Esophagus muscularis mucosa (tissue), 4 donors: ENCODE measurements at regions not wholly inside any gene's neighbourhood (a gene's known extent, or its start where the extent isn't known, plus 50 kb on each side); places are given as distances from the start of the nearest gene placed in this dataset.

Experiments used
- EP300 ChIP-seq: sonication (generic); formaldehyde crosslinking; IDR thresholded peaks from one replicate; pipeline ENCODE4 v1.6.1; 2017; ENCODE audit warnings: antibody characterized with exemption
- POLR2A ChIP-seq: fragments of 450-650 bp; IDR thresholded peaks from one replicate; pipeline ENCODE4 v1.6.1; 2017; ENCODE audit warnings: antibody characterized with exemption, moderate library complexity, mild to moderate bottlenecking, low read depth
- TF ChIP-seq, protein P1 (sequence below), 3 experiments: fragments of 200-600 bp in 2 of 3; fragments of 450-650 bp in 1 of 3; sonication (generic) in 2 of 3; IDR thresholded peaks; one replicate each; pipeline ENCODE4 v1.5.1; 2017 to 2019; ENCODE audit warnings: antibody characterized with exemption in 3 of 3, mild to moderate bottlenecking in 2 of 3, moderate library complexity in 1 of 3

GRCh38 chr11:70510571-70510970, 112.2 kb downstream of the CTTN start:
- TF ChIP-seq, protein P1, sequence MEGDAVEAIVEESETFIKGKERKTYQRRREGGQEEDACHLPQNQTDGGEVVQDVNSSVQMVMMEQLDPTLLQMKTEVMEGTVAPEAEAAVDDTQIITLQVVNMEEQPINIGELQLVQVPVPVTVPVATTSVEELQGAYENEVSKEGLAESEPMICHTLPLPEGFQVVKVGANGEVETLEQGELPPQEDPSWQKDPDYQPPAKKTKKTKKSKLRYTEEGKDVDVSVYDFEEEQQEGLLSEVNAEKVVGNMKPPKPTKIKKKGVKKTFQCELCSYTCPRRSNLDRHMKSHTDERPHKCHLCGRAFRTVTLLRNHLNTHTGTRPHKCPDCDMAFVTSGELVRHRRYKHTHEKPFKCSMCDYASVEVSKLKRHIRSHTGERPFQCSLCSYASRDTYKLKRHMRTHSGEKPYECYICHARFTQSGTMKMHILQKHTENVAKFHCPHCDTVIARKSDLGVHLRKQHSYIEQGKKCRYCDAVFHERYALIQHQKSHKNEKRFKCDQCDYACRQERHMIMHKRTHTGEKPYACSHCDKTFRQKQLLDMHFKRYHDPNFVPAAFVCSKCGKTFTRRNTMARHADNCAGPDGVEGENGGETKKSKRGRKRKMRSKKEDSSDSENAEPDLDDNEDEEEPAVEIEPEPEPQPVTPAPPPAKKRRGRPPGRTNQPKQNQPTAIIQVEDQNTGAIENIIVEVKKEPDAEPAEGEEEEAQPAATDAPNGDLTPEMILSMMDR (IDR thresholded peaks at IDR 0.05): no peak
- TF ChIP-seq POLR2A (no peak), EP300 (no peak)
